ENCODE measurements at regions not wholly inside any gene's neighbourhood (a gene's known extent, or its start where the extent isn't known, plus 50 kb on each side); places are given as distances from the start of the nearest gene placed in this dataset.
"Not testable (repeated sequence)": the region's sequence is repeated elsewhere in the genome, so short reads cannot be mapped to it uniquely, and the experiment has no call there.

GRCh38 chr10:31134311-31134952 is 102.8 kb upstream of the ZNF438 start:
- Histone ChIP-seq H3K9me3 (no peaks in the 10 kb centered on the region), H3K27me3 (no peaks in the 10 kb centered on the region), H3K4me1 (peaks cover 21 to 39% (median 23%) of the 10 kb centered on the region in 4 donors), H3K4me3 (peak overlapping the region in 3 of 4 donors; percentile 49 to 55 (median 51)), H3K36me3 (no peaks in the 10 kb centered on the region), H3K27ac (peak overlapping the region; percentile 84 to 92 (median 92))
- TF ChIP-seq POLR2AphosphoS5 (IDR thresholded peaks at IDR 0.05) (no peak), POLR2A (IDR thresholded peaks at IDR 0.05) (no peak), EP300 (IDR thresholded peaks at IDR 0.05) (peak in 1 of 4 donors; percentile 13)
- WGBS, 2 donors, result 10 to 22% methylated on average over 12 to 17 of the region's 24 CpGs
- DNase-seq (peak in 1 of 2 donors; percentile 43), ATAC-seq (ENCODE audit: low FRiP score in 2 of 2) (peak; percentile 48 to 80)

DNA sequence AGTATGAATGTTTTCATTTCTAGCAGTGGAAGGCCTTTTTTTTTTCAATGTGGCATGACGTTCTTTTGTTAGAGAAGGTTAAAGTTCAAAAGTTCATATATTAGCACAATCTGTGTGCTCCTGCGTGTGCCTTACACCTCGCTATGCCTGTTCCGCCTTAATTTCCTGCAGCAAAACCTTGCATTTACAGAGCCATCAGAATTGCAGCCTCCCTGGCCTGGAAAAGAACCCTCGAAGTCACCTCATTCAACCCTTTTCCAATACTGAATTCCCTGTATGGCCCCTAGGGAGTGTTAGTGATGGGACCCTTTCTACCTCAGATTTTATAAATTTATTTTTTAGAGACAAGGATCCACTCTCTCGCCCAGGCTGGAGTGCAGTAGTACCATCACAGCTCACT is 103.5 kb upstream of the ZNF438 start:
- Histone ChIP-seq H3K4me3 (no peak overlapping the region), H3K9me3 (no peaks in the 10 kb centered on the region), H3K27me3 (no peaks in the 10 kb centered on the region), H3K36me3 (no peaks in the 10 kb centered on the region), H3K4me1 (peaks cover 21 to 39% (median 23%) of the 10 kb centered on the region in 4 donors), H3K27ac (peak overlapping the region in 2 of 4 donors; percentile 91 to 92)
- ATAC-seq (ENCODE audit: low FRiP score in 2 of 2), result no peak
- WGBS, 2 donors, result 75 to 81% methylated on average over 6 of the region's 6 CpGs
- TF ChIP-seq EP300 (IDR thresholded peaks at IDR 0.05), result no peak
- TF ChIP-seq, protein P1, sequence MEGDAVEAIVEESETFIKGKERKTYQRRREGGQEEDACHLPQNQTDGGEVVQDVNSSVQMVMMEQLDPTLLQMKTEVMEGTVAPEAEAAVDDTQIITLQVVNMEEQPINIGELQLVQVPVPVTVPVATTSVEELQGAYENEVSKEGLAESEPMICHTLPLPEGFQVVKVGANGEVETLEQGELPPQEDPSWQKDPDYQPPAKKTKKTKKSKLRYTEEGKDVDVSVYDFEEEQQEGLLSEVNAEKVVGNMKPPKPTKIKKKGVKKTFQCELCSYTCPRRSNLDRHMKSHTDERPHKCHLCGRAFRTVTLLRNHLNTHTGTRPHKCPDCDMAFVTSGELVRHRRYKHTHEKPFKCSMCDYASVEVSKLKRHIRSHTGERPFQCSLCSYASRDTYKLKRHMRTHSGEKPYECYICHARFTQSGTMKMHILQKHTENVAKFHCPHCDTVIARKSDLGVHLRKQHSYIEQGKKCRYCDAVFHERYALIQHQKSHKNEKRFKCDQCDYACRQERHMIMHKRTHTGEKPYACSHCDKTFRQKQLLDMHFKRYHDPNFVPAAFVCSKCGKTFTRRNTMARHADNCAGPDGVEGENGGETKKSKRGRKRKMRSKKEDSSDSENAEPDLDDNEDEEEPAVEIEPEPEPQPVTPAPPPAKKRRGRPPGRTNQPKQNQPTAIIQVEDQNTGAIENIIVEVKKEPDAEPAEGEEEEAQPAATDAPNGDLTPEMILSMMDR (IDR thresholded peaks at IDR 0.05), result no peak
- no peak for TF ChIP-seq POLR2AphosphoS5 (IDR thresholded peaks at IDR 0.05)
- DNase-seq, result no peak

DNA sequence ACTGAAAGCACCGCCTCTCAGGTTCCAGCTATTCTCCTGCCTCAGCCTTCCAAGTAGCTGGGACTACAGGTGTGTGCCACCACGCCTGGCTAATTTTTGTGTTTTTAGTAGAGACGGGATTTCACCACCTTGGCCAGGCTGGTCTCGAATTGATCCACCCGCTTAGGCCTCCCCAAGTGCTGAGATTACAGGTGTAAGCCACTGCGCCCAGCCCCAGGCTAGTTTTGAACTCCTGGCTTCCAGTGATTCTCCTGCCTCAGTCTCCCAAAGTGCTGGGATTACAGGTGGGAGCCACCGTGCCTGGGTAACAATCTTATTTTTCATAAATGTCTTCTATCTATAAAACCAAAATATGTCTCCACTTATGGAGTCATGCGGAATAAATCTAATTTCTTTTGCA is 104.1 kb upstream of the ZNF438 start:
- ATAC-seq (ENCODE audit: low FRiP score in 2 of 2); H3K9me3 ChIP-seq; H3K4me3 ChIP-seq; H3K36me3 ChIP-seq; H3K27me3 ChIP-seq; DNase-seq: not testable (repeated sequence)
- peak overlapping the region in 1 of 4 donors; percentile 91 for H3K27ac ChIP-seq
- 96 to 97% methylated on average over 8 of the region's 8 CpGs for WGBS, 2 donors
- H3K4me1 ChIP-seq, result peaks cover 21 to 39% (median 23%) of the 10 kb centered on the region in 4 donors

- WGBS, 2 donors, result 76 to 83% methylated on average over 4 of the region's 4 CpGs
- TF ChIP-seq EP300 (IDR thresholded peaks at IDR 0.05) (no peak), POLR2A (IDR thresholded peaks at IDR 0.05) (no peak), POLR2AphosphoS5 (IDR thresholded peaks at IDR 0.05) (no peak)
- TF ChIP-seq, protein P1 (IDR thresholded peaks at IDR 0.05), result no peak
- no peaks in the 10 kb centered on the region for H3K9me3 ChIP-seq
- H3K36me3 ChIP-seq, result no peaks in the 10 kb centered on the region
- H3K4me3 ChIP-seq, result no peak overlapping the region
- H3K4me1 ChIP-seq, result peaks cover 21 to 39% (median 23%) of the 10 kb centered on the region in 4 donors
- H3K27ac ChIP-seq, result peak overlapping the region in 2 of 4 donors; percentile 3 to 91
- H3K27me3 ChIP-seq, result no peaks in the 10 kb centered on the region
- ATAC-seq (ENCODE audit: low FRiP score in 2 of 2) (no peak), DNase-seq (no peak)
Measured at GRCh38 chr10:31136386-31136785, 104.7 kb upstream of the ZNF438 start.

DNA sequence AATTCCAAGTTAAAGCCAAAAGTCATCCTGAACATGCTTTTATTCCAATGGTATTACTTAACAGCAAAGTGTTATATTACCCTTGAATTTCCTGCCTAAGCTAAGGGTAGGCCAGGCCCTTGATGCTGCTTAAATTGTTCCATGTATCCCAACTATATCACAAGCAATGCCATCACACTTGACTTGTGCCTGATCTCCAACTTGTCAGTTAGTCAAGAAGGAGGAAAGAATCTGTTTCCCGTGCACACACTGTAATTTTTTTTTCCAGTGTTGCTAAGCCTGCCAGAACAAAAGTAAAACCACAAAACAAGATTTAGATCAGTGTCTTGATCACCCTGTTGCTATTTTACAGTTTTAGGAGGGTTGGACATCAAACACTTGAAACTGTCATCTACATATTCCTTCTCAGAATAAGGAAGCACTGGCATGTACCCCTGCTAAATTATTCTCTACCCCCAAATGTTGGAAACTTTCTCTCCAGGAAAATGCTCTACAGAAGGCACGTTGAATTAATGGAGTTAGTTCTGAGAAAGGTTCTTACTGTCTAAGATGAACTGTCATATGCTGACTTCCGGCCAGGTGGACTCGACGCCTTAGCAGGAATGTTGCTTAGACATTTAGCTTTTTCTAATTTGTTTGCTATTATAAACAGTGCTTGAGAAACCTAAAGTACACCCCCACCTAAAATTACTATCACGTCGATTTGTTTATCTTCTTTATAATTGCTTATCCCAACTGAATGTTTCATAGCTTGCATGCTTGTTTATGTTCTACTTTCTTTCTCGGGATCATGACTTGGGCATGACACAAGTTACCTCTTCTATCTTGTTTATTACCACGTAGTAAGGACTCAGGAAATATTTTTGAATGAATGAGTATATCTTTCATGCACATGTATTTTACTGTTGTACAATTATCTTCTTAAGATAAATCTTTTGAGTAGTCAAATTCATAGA is 105.5 kb upstream of the ZNF438 start:
- ATAC-seq (ENCODE audit: low FRiP score in 2 of 2), result no peak
- peak overlapping the region in 3 of 4 donors; percentile 3 to 91 (median 9) for H3K27ac ChIP-seq
- H3K9me3 ChIP-seq, result no peaks in the 10 kb centered on the region
- H3K36me3 ChIP-seq, result no peaks in the 10 kb centered on the region
- peaks cover 21 to 39% (median 23%) of the 10 kb centered on the region in 4 donors for H3K4me1 ChIP-seq
- WGBS, 2 donors, result 28 to 32% methylated on average over 9 of the region's 9 CpGs
- no peak overlapping the region for H3K4me3 ChIP-seq
- DNase-seq, result no peak
- TF ChIP-seq EP300 (IDR thresholded peaks at IDR 0.05), result no peak
- TF ChIP-seq, protein P1 (IDR thresholded peaks at IDR 0.05), result no peak
- no peak for TF ChIP-seq POLR2AphosphoS5 (IDR thresholded peaks at IDR 0.05)
- TF ChIP-seq POLR2A (IDR thresholded peaks at IDR 0.05), result no peak
- H3K27me3 ChIP-seq, result no peaks in the 10 kb centered on the region
